ENCODE measurements at regions not wholly inside any gene's neighbourhood (a gene's known extent, or its start where the extent isn't known, plus 50 kb on each side); places are given as distances from the start of the nearest gene placed in this dataset.

DNA sequence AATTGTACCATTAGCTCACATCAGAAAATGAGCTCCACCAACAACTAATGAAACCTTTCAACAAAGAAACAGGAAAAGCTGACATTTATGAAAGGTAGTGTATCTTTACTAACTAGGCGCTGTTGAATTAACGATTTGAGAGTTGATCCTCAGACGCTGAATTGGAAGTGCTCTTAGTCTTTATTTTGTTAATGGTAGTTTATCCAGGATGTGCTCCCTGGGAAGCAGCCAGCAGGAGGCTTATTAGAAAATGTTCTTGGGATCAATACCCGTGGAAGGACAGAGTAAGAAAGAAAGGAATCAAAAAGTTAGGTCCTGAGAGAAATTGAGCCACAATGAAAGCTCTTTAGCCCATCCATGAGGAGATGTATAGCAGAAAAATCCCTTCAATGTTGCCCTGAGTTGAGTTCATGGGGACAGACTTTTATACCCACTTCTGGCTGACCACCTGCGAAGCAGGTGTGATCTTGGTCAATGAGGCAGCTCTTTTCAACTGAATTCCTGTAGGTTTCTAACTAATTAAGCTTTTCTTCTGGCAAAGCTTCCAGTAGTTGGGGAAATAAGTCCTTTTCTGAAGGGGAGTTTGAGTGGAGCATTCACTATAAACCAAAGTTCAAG lies 492.6 kb upstream of the REG3G start:
- in situ Hi-C loops (cut with MboI; ENCODE audit: low sequenced_read_pairs, unreplicated experiment), result no loop called here
- TF ChIP-seq, protein P1, sequence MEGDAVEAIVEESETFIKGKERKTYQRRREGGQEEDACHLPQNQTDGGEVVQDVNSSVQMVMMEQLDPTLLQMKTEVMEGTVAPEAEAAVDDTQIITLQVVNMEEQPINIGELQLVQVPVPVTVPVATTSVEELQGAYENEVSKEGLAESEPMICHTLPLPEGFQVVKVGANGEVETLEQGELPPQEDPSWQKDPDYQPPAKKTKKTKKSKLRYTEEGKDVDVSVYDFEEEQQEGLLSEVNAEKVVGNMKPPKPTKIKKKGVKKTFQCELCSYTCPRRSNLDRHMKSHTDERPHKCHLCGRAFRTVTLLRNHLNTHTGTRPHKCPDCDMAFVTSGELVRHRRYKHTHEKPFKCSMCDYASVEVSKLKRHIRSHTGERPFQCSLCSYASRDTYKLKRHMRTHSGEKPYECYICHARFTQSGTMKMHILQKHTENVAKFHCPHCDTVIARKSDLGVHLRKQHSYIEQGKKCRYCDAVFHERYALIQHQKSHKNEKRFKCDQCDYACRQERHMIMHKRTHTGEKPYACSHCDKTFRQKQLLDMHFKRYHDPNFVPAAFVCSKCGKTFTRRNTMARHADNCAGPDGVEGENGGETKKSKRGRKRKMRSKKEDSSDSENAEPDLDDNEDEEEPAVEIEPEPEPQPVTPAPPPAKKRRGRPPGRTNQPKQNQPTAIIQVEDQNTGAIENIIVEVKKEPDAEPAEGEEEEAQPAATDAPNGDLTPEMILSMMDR (IDR thresholded peaks at IDR 0.05; ENCODE audit: borderline replicate concordance, control extremely low read depth, extremely low read depth, insufficient read depth, missing control alignments), result no peak
- no peak for DNase-seq (ENCODE audit: low spot score)

DNA sequence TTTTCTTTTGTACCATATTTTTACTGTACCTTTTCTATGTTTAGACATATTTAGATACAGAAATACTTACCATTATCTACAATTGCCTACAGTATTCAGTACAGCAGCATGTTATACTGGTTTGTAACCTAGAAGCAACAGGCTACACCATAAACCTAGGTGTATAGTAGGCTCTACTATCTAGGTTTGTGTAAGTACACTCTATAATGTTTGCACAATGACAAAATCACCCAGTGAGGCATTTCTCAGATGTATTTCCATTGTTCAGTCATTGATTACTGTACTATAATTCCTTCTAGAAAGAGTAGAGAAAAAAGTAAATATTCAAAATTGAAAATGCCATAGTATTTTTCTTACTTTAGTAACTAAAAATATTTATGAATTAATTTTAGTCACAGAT lies 490.1 kb upstream of the REG3G start:
- no peak for DNase-seq (ENCODE audit: low spot score)
- in situ Hi-C loops (cut with MboI; ENCODE audit: low sequenced_read_pairs, unreplicated experiment), result no loop called here
- TF ChIP-seq, protein P1 (IDR thresholded peaks at IDR 0.05; ENCODE audit: borderline replicate concordance, control extremely low read depth, extremely low read depth, insufficient read depth, missing control alignments), result no peak

DNA sequence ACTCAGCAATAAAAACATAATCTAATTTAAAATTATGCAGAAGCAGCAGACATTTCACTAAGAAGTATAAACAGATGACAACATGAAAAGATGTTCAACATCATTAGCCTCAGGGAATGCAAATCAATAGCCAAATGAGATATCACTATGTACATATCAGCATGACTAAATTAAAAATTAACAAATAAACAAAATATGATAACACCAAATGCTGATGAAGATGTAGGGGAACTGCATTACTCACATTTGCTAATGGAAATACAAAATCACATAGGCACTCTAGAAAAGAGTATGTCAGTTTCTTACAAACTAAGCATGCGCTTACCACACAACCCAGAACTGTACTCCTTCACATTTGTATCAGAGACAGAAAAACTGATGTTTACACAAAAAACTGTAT lies 487.2 kb upstream of the REG3G start:
- in situ Hi-C loops (cut with MboI; ENCODE audit: low sequenced_read_pairs, unreplicated experiment), result no loop called here
- no peak for DNase-seq (ENCODE audit: low spot score)
- TF ChIP-seq, protein P1 (IDR thresholded peaks at IDR 0.05; ENCODE audit: borderline replicate concordance, control extremely low read depth, extremely low read depth, insufficient read depth, missing control alignments), result no peak

DNA sequence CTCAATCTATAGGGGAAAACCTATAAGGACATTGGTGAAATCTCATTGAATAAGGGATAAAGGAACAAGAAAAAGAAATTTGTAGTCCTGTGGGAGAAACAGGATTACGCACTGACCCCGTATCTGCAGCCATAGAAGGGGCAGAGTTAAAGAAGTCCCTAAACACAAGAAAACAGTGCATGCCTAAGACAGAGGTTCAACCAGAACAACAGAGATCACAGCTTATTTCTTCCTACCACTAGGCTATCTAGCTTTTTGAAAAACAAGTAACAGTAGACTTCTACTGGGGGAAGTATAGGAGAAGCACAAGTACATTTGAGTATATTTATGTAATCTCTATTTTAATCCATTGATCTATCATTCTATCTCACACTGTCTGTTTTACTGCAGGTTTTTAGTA lies 485.2 kb upstream of the REG3G start:
- no peak for DNase-seq (ENCODE audit: low spot score)
- in situ Hi-C loops (cut with MboI; ENCODE audit: low sequenced_read_pairs, unreplicated experiment), result no loop called here
- TF ChIP-seq, protein P1 (IDR thresholded peaks at IDR 0.05; ENCODE audit: borderline replicate concordance, control extremely low read depth, extremely low read depth, insufficient read depth, missing control alignments), result no peak

DNA sequence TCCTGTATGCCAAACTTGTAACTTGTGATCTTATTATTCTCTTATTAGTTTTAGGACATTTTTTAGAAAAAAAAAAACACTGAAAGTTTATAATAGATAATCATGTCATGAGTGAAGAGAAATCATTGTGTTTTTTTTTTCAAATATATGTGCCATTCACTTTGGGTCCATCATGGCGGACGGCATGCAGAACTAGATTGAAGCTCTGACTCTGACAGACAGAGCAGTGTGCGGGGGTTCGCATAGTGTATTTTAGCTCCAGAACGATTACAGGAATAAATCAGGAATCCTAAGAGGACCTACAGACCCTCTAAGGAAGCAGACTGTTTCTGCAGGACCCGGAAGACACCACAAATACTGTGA lies 484.4 kb upstream of the REG3G start:
- in situ Hi-C loops (cut with MboI; ENCODE audit: low sequenced_read_pairs, unreplicated experiment), result no loop called here
- TF ChIP-seq, protein P1 (IDR thresholded peaks at IDR 0.05; ENCODE audit: borderline replicate concordance, control extremely low read depth, extremely low read depth, insufficient read depth, missing control alignments), result no peak

DNA sequence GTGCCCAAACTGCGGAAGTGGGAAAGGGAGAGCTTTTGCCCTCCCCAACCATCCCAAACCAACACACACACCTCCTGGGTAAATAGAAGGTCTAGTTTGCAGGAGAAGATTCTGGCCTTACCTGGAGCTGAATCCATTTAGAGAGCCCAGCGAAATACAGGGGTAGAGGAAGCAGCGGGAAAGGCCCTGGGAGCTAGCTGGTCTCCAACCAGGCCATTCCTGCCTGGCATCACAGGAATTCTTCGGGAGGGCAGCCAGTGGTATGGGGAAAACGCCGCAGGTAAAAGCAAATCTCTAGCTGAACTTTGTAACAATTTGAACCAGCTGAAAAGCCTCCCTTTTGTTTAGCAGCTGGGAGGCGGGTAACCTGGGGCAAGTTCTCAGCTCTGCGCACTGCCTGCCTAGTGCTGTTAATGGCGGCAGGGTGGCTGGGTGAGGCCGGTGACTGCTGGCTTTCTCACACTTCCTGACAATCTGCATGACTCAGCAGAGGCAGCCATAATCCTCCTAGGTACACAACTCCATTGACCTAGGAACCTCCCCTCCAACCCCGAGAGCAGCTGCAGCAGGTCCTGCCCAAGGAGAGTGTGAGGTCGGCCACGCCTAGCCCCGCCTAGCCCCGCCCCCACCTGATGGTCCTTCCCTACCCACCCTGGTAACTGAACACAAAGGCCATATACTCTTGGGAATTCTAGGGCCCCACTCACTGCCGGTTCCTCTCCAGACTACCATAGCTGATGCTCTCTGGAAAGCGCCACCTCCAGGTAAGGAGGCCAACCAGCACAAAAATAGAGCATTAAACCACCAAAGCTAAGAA lies 483.8 kb upstream of the REG3G start:
- DNase-seq (ENCODE audit: low spot score), result no peak
- TF ChIP-seq, protein P1 (IDR thresholded peaks at IDR 0.05; ENCODE audit: borderline replicate concordance, control extremely low read depth, extremely low read depth, insufficient read depth, missing control alignments), result no peak
- in situ Hi-C loops (cut with MboI; ENCODE audit: low sequenced_read_pairs, unreplicated experiment), result no loop called here

More for the DNA sequence above, 484.4 kb upstream of the REG3G start:
- DNase-seq (ENCODE audit: low spot score), result no peak

All from GM13976 (cell line).